Immature natural killer cell (primary cell): ENCODE measurements at regions not wholly inside any gene's neighbourhood (a gene's known extent, or its start where the extent isn't known, plus 50 kb on each side); places are given as distances from the start of the nearest gene placed in this dataset.

ENCODE experiments used
- DNase-seq, 3 donors: peaks; one replicate each; pipeline ENCODE4 v3.0.0; 2022; ENCODE audit warnings: mixed read lengths in 1 of 3
- H3K27ac Mint-ChIP-seq, 6 donors: one replicate each; pipeline ENCODE4 v1.8.0; 2020; ENCODE audit warnings: mixed read lengths in 6 of 6, mild to moderate bottlenecking in 5 of 6, inconsistent platforms in 4 of 6, moderate library complexity in 3 of 6
- H3K27me3 Mint-ChIP-seq, 3 donors: one replicate each; pipeline ENCODE4 v1.8.0; 2020 to 2021; ENCODE audit warnings: low read depth in 3 of 3, mild to moderate bottlenecking in 3 of 3, mixed read lengths in 3 of 3, moderate library complexity in 3 of 3, inconsistent platforms in 1 of 3
- H3K36me3 Mint-ChIP-seq, 3 donors: one replicate each; pipeline ENCODE4 v1.8.0; 2020; ENCODE audit warnings: mixed read lengths in 3 of 3, inconsistent platforms in 2 of 3, mild to moderate bottlenecking in 2 of 3
- H3K4me1 Mint-ChIP-seq, 2 donors: one replicate each; pipeline ENCODE4 v1.8.0; 2020; ENCODE audit warnings: inconsistent platforms in 2 of 2, mild to moderate bottlenecking in 2 of 2, mixed read lengths in 2 of 2, moderate library complexity in 1 of 2
- H3K4me3 Mint-ChIP-seq, 5 donors: one replicate each; pipeline ENCODE4 v1.8.0; 2020; ENCODE audit warnings: mild to moderate bottlenecking in 5 of 5, mixed read lengths in 5 of 5, inconsistent platforms in 3 of 5, moderate library complexity in 3 of 5
- H3K9me3 Mint-ChIP-seq, 6 donors: one replicate each; pipeline ENCODE4 v1.8.0; 2020; ENCODE audit warnings: mild to moderate bottlenecking in 6 of 6, mixed read lengths in 6 of 6, inconsistent platforms in 4 of 6, moderate library complexity in 3 of 6

GRCh38 chr13:62924395-62924794, 1508.7 kb upstream of the PCDH20 start:
- Mint-ChIP-seq H3K27ac (no peak overlapping the region), H3K9me3 (peaks cover 6 to 36% (median 18%) of the 10 kb centered on the region in 6 donors), H3K4me3 (no peak overlapping the region), H3K36me3 (peaks cover 0 to 4% (median 0%) of the 10 kb centered on the region in 3 donors), H3K27me3 (peaks cover 0 to 3% (median 0%) of the 10 kb centered on the region in 3 donors), H3K4me1 (no peaks in the 10 kb centered on the region)
- no peak for DNase-seq

- DNase-seq, result no peak
- Mint-ChIP-seq H3K4me3 (no peak overlapping the region), H3K27me3 (no peaks in the 10 kb centered on the region), H3K36me3 (peaks cover 0 to 4% (median 0%) of the 10 kb centered on the region in 3 donors), H3K9me3 (peaks cover 0 to 27% (median 18%) of the 10 kb centered on the region in 6 donors), H3K27ac (no peak overlapping the region), H3K4me1 (no peaks in the 10 kb centered on the region)
Measured at GRCh38 chr13:62920159-62920558, 1504.5 kb upstream of the PCDH20 start.

- Mint-ChIP-seq H3K9me3 (peaks cover 5 to 31% (median 21%) of the 10 kb centered on the region in 6 donors), H3K27me3 (no peaks in the 10 kb centered on the region), H3K36me3 (peaks cover 0 to 4% (median 3%) of the 10 kb centered on the region in 3 donors), H3K4me3 (no peak overlapping the region), H3K4me1 (no peaks in the 10 kb centered on the region), H3K27ac (no peak overlapping the region)
- no peak for DNase-seq
Measured at GRCh38 chr13:62919491-62919890, 1503.8 kb upstream of the PCDH20 start.

GRCh38 chr13:62910541-62911060, 1495.0 kb upstream of the PCDH20 start:
- Mint-ChIP-seq H3K4me1 (no peaks in the 10 kb centered on the region), H3K9me3 (peaks cover 3 to 38% (median 11%) of the 10 kb centered on the region in 6 donors), H3K27me3 (peaks cover 0 to 2% (median 0%) of the 10 kb centered on the region in 3 donors), H3K4me3 (no peak overlapping the region), H3K27ac (no peak overlapping the region), H3K36me3 (peaks cover 0 to 6% (median 0%) of the 10 kb centered on the region in 3 donors)
- no peak for DNase-seq

- Mint-ChIP-seq H3K4me1 (no peaks in the 10 kb centered on the region), H3K4me3 (no peak overlapping the region), H3K9me3 (peaks cover 2 to 29% (median 9%) of the 10 kb centered on the region in 6 donors), H3K27ac (no peak overlapping the region), H3K36me3 (no peaks in the 10 kb centered on the region), H3K27me3 (peaks cover 0 to 2% (median 0%) of the 10 kb centered on the region in 3 donors)
- no peak for DNase-seq
Measured at GRCh38 chr13:62908321-62908720, 1492.7 kb upstream of the PCDH20 start.

GRCh38 chr13:62906896-62907295, 1491.2 kb upstream of the PCDH20 start:
- Mint-ChIP-seq H3K27ac (no peak overlapping the region), H3K9me3 (peaks cover 4 to 29% (median 11%) of the 10 kb centered on the region in 6 donors), H3K36me3 (no peaks in the 10 kb centered on the region), H3K4me1 (no peaks in the 10 kb centered on the region), H3K4me3 (no peak overlapping the region), H3K27me3 (peaks cover 0 to 2% (median 0%) of the 10 kb centered on the region in 3 donors)
- no peak for DNase-seq

GRCh38 chr13:62906469-62906868, 1490.8 kb upstream of the PCDH20 start:
- no peak overlapping the region for H3K4me3 Mint-ChIP-seq
- H3K27me3 Mint-ChIP-seq, result peaks cover 0 to 3% (median 0%) of the 10 kb centered on the region in 3 donors
- H3K9me3 Mint-ChIP-seq, result peaks cover 4 to 30% (median 11%) of the 10 kb centered on the region in 6 donors
- H3K27ac Mint-ChIP-seq, result no peak overlapping the region
- no peak for DNase-seq
- no peaks in the 10 kb centered on the region for H3K36me3 Mint-ChIP-seq
- H3K4me1 Mint-ChIP-seq, result no peaks in the 10 kb centered on the region

GRCh38 chr13:62887046-62887445, 1471.4 kb upstream of the PCDH20 start:
- Mint-ChIP-seq H3K27ac (no peak overlapping the region), H3K36me3 (no peaks in the 10 kb centered on the region), H3K4me1 (no peaks in the 10 kb centered on the region), H3K27me3 (peaks cover 0 to 2% (median 0%) of the 10 kb centered on the region in 3 donors), H3K9me3 (peaks cover 8 to 40% (median 30%) of the 10 kb centered on the region in 6 donors), H3K4me3 (no peak overlapping the region)
- no peak for DNase-seq

GRCh38 chr13:62879071-62879470, 1463.4 kb upstream of the PCDH20 start:
- H3K4me1 Mint-ChIP-seq, result no peaks in the 10 kb centered on the region
- H3K4me3 Mint-ChIP-seq, result no peak overlapping the region
- DNase-seq, result no peak
- H3K27me3 Mint-ChIP-seq, result peaks cover 0 to 3% (median 0%) of the 10 kb centered on the region in 3 donors
- H3K9me3 Mint-ChIP-seq, result peaks cover 14 to 52% (median 41%) of the 10 kb centered on the region in 6 donors
- no peak overlapping the region for H3K27ac Mint-ChIP-seq
- peaks cover 0 to 4% (median 0%) of the 10 kb centered on the region in 3 donors for H3K36me3 Mint-ChIP-seq

- Mint-ChIP-seq H3K36me3 (peaks cover 0 to 4% (median 0%) of the 10 kb centered on the region in 3 donors), H3K4me3 (no peak overlapping the region), H3K4me1 (no peaks in the 10 kb centered on the region), H3K27me3 (peaks cover 0 to 3% (median 0%) of the 10 kb centered on the region in 3 donors), H3K27ac (no peak overlapping the region), H3K9me3 (peaks cover 7 to 37% (median 28%) of the 10 kb centered on the region in 6 donors)
- DNase-seq, result no peak
Measured at GRCh38 chr13:62875118-62875640, 1459.5 kb upstream of the PCDH20 start.

- Mint-ChIP-seq H3K4me3 (no peak overlapping the region), H3K9me3 (peaks cover 4 to 58% (median 24%) of the 10 kb centered on the region in 6 donors), H3K27me3 (no peaks in the 10 kb centered on the region), H3K4me1 (no peaks in the 10 kb centered on the region), H3K27ac (no peak overlapping the region), H3K36me3 (no peaks in the 10 kb centered on the region)
- no peak for DNase-seq
Measured at GRCh38 chr13:62850331-62850730, 1434.7 kb upstream of the PCDH20 start.

GRCh38 chr13:62847520-62847919, 1431.9 kb upstream of the PCDH20 start:
- H3K27me3 Mint-ChIP-seq, result no peaks in the 10 kb centered on the region
- no peak overlapping the region for H3K27ac Mint-ChIP-seq
- no peaks in the 10 kb centered on the region for H3K36me3 Mint-ChIP-seq
- peaks cover 3 to 44% (median 15%) of the 10 kb centered on the region in 6 donors for H3K9me3 Mint-ChIP-seq
- no peak overlapping the region for H3K4me3 Mint-ChIP-seq
- no peak for DNase-seq
- H3K4me1 Mint-ChIP-seq, result no peaks in the 10 kb centered on the region

- no peak for DNase-seq
- Mint-ChIP-seq H3K27me3 (no peaks in the 10 kb centered on the region), H3K36me3 (no peaks in the 10 kb centered on the region), H3K27ac (no peak overlapping the region), H3K9me3 (peaks cover 3 to 36% (median 11%) of the 10 kb centered on the region in 6 donors), H3K4me3 (no peak overlapping the region), H3K4me1 (no peaks in the 10 kb centered on the region)
Measured at GRCh38 chr13:62846302-62846701, 1430.7 kb upstream of the PCDH20 start.

GRCh38 chr13:62839338-62839737, 1423.7 kb upstream of the PCDH20 start:
- Mint-ChIP-seq H3K4me1 (no peaks in the 10 kb centered on the region), H3K27ac (no peak overlapping the region), H3K36me3 (no peaks in the 10 kb centered on the region), H3K4me3 (no peak overlapping the region), H3K27me3 (no peaks in the 10 kb centered on the region), H3K9me3 (peaks cover 3 to 25% (median 6%) of the 10 kb centered on the region in 6 donors)
- no peak for DNase-seq

- H3K36me3 Mint-ChIP-seq, result no peaks in the 10 kb centered on the region
- H3K4me1 Mint-ChIP-seq, result no peaks in the 10 kb centered on the region
- no peak overlapping the region for H3K4me3 Mint-ChIP-seq
- DNase-seq, result no peak
- H3K9me3 Mint-ChIP-seq, result peaks cover 3 to 21% (median 6%) of the 10 kb centered on the region in 6 donors
- H3K27me3 Mint-ChIP-seq, result peaks cover 0 to 1% (median 0%) of the 10 kb centered on the region in 3 donors
- H3K27ac Mint-ChIP-seq, result no peak overlapping the region
Measured at GRCh38 chr13:62838929-62839328, 1423.3 kb upstream of the PCDH20 start.
